GM12878 (cell line): ENCODE measurements at regions not wholly inside any gene's neighbourhood (a gene's known extent, or its start where the extent isn't known, plus 50 kb on each side); places are given as distances from the start of the nearest gene placed in this dataset.

Experiments used
- ATAC-seq: fragments of 200-7000 bp; cut with Tn5 transposase; 3 replicates; pipeline ENCODE4 v1.9.1; 2020; ENCODE audit warnings: mild to moderate bottlenecking, moderate library complexity
- BruUV-seq: library from RNA; stranded (reverse); fragments of 400-500 nt; replicated peaks from 2 replicates; lab custom pipeline; 2021; lab: Mats Ljungman, UMichigan
- CTCF ChIA-PET: fragments of 300-600 bp; sonication (Branson Sonifier 250); formaldehyde crosslinking; extraction: SDS; loops from one replicate; lab custom pipeline; 2021; ENCODE audit warnings: inconsistent platforms; lab: Yijun Ruan, JAX
- POLR2A ChIA-PET: fragments of 350-600 bp; formaldehyde crosslinking; extraction: SDS; loops from one replicate; lab custom pipeline; 2021; ENCODE audit warnings: inconsistent platforms; lab: Charles Lee
- RAD21 ChIA-PET: fragments of 300-600 bp; sonication (Branson Sonifier 250); formaldehyde crosslinking; loops from one replicate; lab custom pipeline; 2023; ENCODE audit warnings: antibody characterized with exemption; ENCODE audit not compliant: unreplicated experiment; lab: Charles Lee
- SMC1A ChIA-PET: fragments of 300-600 bp; sonication (Branson Sonifier 250); formaldehyde crosslinking; loops from one replicate; lab custom pipeline; 2023; ENCODE audit not compliant: unreplicated experiment, uncharacterized antibody; lab: Charles Lee
- DNase-seq: peaks from one replicate; pipeline ENCODE4 v3.0.0-alpha.2; 2011; ENCODE audit warnings: low read depth, low spot score
- FAIRE-seq: peaks from 3 replicates; lab custom pipeline; 2011; peaks lifted over from hg19 to GRCh38; lab: Jason Lieb, UNC
- H2AFZ ChIP-seq: 2 replicates; pipeline ENCODE4 v1.6.0; 2011; ENCODE audit warnings: low read depth, low read length, control low read depth; ENCODE audit not compliant: control insufficient read depth
- H3K27ac ChIP-seq: 2 replicates; pipeline ENCODE4 v1.5.1; 2011; ENCODE audit warnings: control low read depth; ENCODE audit not compliant: control insufficient read depth, insufficient read depth
- H3K27me3 ChIP-seq, 2 experiments: replicated peaks in 1 of 2; 2 replicates each; pipeline versions ENCODE4 v1.6.0 to v1.6.1; 2011; ENCODE audit warnings: low read length in 1 of 2; ENCODE audit not compliant: control insufficient read depth in 2 of 2, insufficient read depth in 2 of 2
- H3K36me3 ChIP-seq, 2 experiments: 2 replicates each; pipeline ENCODE4 v1.5.1; 2011; ENCODE audit warnings: low read length in 1 of 2; ENCODE audit not compliant: control insufficient read depth in 2 of 2, insufficient read depth in 2 of 2
- H3K4me1 ChIP-seq: 2 replicates; pipeline ENCODE4 v1.6.1; 2011; ENCODE audit warnings: mild to moderate bottlenecking, low read length, moderate library complexity, mixed read lengths; ENCODE audit not compliant: control insufficient read depth, insufficient read depth
- H3K4me2 ChIP-seq: 2 replicates; pipeline ENCODE4 v1.6.0; 2011; ENCODE audit warnings: control low read depth; ENCODE audit not compliant: control insufficient read depth, insufficient read depth
- H3K4me3 ChIP-seq: fragments of 200-600 bp; sonication (generic); 2 replicates; pipeline ENCODE4 v1.5.1; 2016
- H3K79me2 ChIP-seq: 2 replicates; pipeline ENCODE4 v1.6.0; 2011; ENCODE audit warnings: low read length; ENCODE audit not compliant: control insufficient read depth, insufficient read depth
- H3K9ac ChIP-seq: 2 replicates; pipeline ENCODE4 v1.8.0; 2011; ENCODE audit warnings: low read length, control low read depth, mixed read lengths; ENCODE audit not compliant: control insufficient read depth, insufficient read depth
- H3K9me3 ChIP-seq: replicated peaks from 3 replicates; pipeline ENCODE4 v1.5.1; 2011; ENCODE audit warnings: mild to moderate bottlenecking, low read length; ENCODE audit not compliant: control insufficient read depth, insufficient read depth
- H4K20me1 ChIP-seq: 2 replicates; pipeline ENCODE4 v1.6.0; 2011; ENCODE audit not compliant: control insufficient read depth, insufficient read depth
- CREB1 ChIP-seq: IDR thresholded peaks from 2 replicates; pipeline ENCODE4 v1.6.1; 2012; ENCODE audit warnings: low read depth, mild to moderate bottlenecking, inconsistent platforms
- EED ChIP-seq: sonication (generic); IDR thresholded peaks from 2 replicates; pipeline ENCODE4 v1.6.1; 2016; ENCODE audit warnings: antibody characterized with exemption, low read depth
- FOS ChIP-seq: IDR thresholded peaks from 3 replicates; pipeline ENCODE4 v1.6.1; 2011; ENCODE audit warnings: borderline replicate concordance; ENCODE audit not compliant: insufficient read length; ENCODE audit errors: extremely low read depth
- NR2F1 ChIP-seq: fragments of 450-650 bp; conservative IDR thresholded peaks from 2 replicates; pipeline ENCODE4 v1.6.1; 2017; ENCODE audit warnings: mild to moderate bottlenecking
- SIN3A ChIP-seq: IDR thresholded peaks from 2 replicates; pipeline ENCODE4 v1.6.1; 2012; ENCODE audit warnings: low read depth, low read length, improper control_type of control experiment
- TAF1 ChIP-seq: IDR thresholded peaks from 2 replicates; pipeline ENCODE4 v1.6.1; 2011; ENCODE audit warnings: mild to moderate bottlenecking, low read depth, low read length, borderline replicate concordance
- TARDBP ChIP-seq: IDR thresholded peaks from 2 replicates; pipeline ENCODE4 v1.6.1; 2016; ENCODE audit warnings: borderline replicate concordance
- ZNF274 ChIP-seq: IDR thresholded peaks from one replicate; pipeline ENCODE4 v1.8.0; 2011; ENCODE audit not compliant: insufficient read length, insufficient read depth
- ZZZ3 ChIP-seq: IDR thresholded peaks from 2 replicates; pipeline ENCODE4 v1.6.1; 2011; ENCODE audit warnings: low read depth; ENCODE audit not compliant: control insufficient read depth, insufficient read length
- WGBS: methylation state at CpG from one replicate; pipeline ENCODE4 v1.1.6; 2016; ENCODE audit warnings: low lambda C conversion rate; ENCODE audit not compliant: insufficient replicate concordance, insufficient coverage; ENCODE audit errors: missing lambda C conversion rate; 5-methylcytosine and 5-hydroxymethylcytosine counted together
- in situ Hi-C: fragments of 300-500 bp; cut with MboI; formaldehyde crosslinking; loops from 9 replicates; pipeline ENCODE4 v1.14.3; 2018; ENCODE audit warnings: mixed read lengths
- intact Hi-C: fragments of 100-400 bp; cut with micrococcal nuclease; formaldehyde crosslinking; loops from one replicate; pipeline ENCODE4 v1.14.2; 2022; ENCODE audit not compliant: unreplicated experiment
- TF ChIP-seq, protein P1 (sequence below): fragments of 450-650 bp; formaldehyde crosslinking; IDR thresholded peaks from 2 replicates; pipeline ENCODE4 v1.4.0; 2022; ENCODE audit warnings: mild to moderate bottlenecking, moderate library complexity
- TF ChIP-seq, protein P2 (sequence below): fragments of 150-350 bp; IDR thresholded peaks from 2 replicates; pipeline ENCODE4 v1.6.1; 2016; ENCODE audit warnings: low read depth, low read length

- SMC1A ChIA-PET, result no interaction called here
- FAIRE-seq, result no peak
- no TSS peak for BruUV-seq
- Histone ChIP-seq H4K20me1 (no peaks in the 10 kb centered on the region), H3K79me2 (no peaks in the 10 kb centered on the region), H3K4me2 (no peak overlapping the region), H3K27ac (no peak overlapping the region), H3K4me1 (no peaks in the 10 kb centered on the region), H3K27me3 (no peaks in the 10 kb centered on the region), H3K9me3 (no peaks in the 10 kb centered on the region), H3K36me3 (no peaks in the 10 kb centered on the region), H3K9ac (no peak overlapping the region), H3K4me3 (no peak overlapping the region), H2AFZ (no peak overlapping the region)
- WGBS, result 19% methylated on average over 7 of the region's 7 CpGs
- in situ Hi-C loops (no loop called here), intact Hi-C loops (no loop called here)
- no peak for DNase-seq
- ATAC-seq, result no peak
- CTCF ChIA-PET, result no interaction called here
- POLR2A ChIA-PET, result no interaction called here
- TF ChIP-seq SIN3A, result no peak
- TF ChIP-seq, protein P1, sequence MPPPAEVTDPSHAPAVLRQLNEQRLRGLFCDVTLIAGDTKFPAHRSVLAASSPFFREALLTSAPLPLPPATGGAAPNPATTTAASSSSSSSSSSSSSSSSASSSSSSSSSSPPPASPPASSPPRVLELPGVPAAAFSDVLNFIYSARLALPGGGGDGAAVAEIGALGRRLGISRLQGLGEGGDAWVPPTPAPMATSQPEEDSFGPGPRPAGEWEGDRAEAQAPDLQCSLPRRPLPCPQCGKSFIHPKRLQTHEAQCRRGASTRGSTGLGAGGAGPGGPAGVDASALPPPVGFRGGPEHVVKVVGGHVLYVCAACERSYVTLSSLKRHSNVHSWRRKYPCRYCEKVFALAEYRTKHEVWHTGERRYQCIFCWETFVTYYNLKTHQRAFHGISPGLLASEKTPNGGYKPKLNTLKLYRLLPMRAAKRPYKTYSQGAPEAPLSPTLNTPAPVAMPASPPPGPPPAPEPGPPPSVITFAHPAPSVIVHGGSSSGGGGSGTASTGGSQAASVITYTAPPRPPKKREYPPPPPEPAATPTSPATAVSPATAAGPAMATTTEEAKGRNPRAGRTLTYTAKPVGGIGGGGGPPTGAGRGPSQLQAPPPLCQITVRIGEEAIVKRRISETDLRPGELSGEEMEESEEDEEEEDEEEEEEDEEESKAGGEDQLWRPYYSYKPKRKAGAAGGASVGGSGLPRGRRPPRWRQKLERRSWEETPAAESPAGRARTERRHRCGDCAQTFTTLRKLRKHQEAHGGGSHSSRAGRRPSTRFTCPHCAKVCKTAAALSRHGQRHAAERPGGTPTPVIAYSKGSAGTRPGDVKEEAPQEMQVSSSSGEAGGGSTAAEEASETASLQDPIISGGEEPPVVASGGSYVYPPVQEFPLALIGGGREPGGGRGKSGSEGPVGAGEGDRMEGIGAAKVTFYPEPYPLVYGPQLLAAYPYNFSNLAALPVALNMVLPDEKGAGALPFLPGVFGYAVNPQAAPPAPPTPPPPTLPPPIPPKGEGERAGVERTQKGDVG (CRISPR knock-in tag), result no peak
- no peak for TF ChIP-seq NR2F1
- TF ChIP-seq CREB1, result no peak
- no peak for TF ChIP-seq TAF1
- no peak for TF ChIP-seq TARDBP
- TF ChIP-seq, protein P2, sequence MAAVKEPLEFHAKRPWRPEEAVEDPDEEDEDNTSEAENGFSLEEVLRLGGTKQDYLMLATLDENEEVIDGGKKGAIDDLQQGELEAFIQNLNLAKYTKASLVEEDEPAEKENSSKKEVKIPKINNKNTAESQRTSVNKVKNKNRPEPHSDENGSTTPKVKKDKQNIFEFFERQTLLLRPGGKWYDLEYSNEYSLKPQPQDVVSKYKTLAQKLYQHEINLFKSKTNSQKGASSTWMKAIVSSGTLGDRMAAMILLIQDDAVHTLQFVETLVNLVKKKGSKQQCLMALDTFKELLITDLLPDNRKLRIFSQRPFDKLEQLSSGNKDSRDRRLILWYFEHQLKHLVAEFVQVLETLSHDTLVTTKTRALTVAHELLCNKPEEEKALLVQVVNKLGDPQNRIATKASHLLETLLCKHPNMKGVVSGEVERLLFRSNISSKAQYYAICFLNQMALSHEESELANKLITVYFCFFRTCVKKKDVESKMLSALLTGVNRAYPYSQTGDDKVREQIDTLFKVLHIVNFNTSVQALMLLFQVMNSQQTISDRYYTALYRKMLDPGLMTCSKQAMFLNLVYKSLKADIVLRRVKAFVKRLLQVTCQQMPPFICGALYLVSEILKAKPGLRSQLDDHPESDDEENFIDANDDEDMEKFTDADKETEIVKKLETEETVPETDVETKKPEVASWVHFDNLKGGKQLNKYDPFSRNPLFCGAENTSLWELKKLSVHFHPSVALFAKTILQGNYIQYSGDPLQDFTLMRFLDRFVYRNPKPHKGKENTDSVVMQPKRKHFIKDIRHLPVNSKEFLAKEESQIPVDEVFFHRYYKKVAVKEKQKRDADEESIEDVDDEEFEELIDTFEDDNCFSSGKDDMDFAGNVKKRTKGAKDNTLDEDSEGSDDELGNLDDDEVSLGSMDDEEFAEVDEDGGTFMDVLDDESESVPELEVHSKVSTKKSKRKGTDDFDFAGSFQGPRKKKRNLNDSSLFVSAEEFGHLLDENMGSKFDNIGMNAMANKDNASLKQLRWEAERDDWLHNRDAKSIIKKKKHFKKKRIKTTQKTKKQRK, result no peak
- TF ChIP-seq ZZZ3, result no peak
- no peak for TF ChIP-seq ZNF274
- no peak for TF ChIP-seq EED
- no peak for TF ChIP-seq FOS
- RAD21 ChIA-PET, result no interaction called here
These were observed 103.0 kb upstream of the DPPA4 start for GRCh38 chr3:109440353-109440752.
